Aorta (tissue), 5 donors: ENCODE measurements at regions not wholly inside any gene's neighbourhood (a gene's known extent, or its start where the extent isn't known, plus 50 kb on each side); places are given as distances from the start of the nearest gene placed in this dataset.

ENCODE experiments used
- ATAC-seq: fragments of 200-7000 bp; cut with Tn5 transposase; one replicate; pipeline ENCODE4 v1.9.1; 2022; ENCODE audit warnings: moderate library complexity; ENCODE audit not compliant: low FRiP score
- DNase-seq, 2 donors: peaks; one replicate each; pipeline ENCODE4 v3.0.0-alpha.2; 2020
- H3K27ac ChIP-seq, 2 donors: one replicate each; pipeline ENCODE4 v1.5.1; 2013; ENCODE audit warnings: low read length in 2 of 2, mild to moderate bottlenecking in 2 of 2, moderate library complexity in 2 of 2, control low read depth in 1 of 2, inconsistent platforms in 1 of 2, low read depth in 1 of 2
- H3K27me3 ChIP-seq, 2 donors: one replicate each; pipeline ENCODE4 v1.6.1; 2013; ENCODE audit warnings: control low read depth in 1 of 2, low read length in 1 of 2, mild to moderate bottlenecking in 1 of 2, moderate library complexity in 1 of 2; ENCODE audit not compliant: insufficient read depth in 2 of 2, control insufficient read depth in 1 of 2
- H3K36me3 ChIP-seq, 2 donors: one replicate each; pipeline ENCODE4 v1.6.1; 2013; ENCODE audit warnings: control low read depth in 1 of 2, low read length in 1 of 2, mild to moderate bottlenecking in 1 of 2; ENCODE audit not compliant: insufficient read depth in 2 of 2, control insufficient read depth in 1 of 2
- H3K4me1 ChIP-seq, 2 donors: one replicate each; pipeline ENCODE4 v1.6.1; 2013; ENCODE audit warnings: low read length in 2 of 2, control low read depth in 1 of 2, mild to moderate bottlenecking in 1 of 2, moderate library complexity in 1 of 2; ENCODE audit not compliant: insufficient read depth in 2 of 2, control insufficient read depth in 1 of 2
- H3K4me3 ChIP-seq, 2 donors: one replicate each; pipeline ENCODE4 v1.5.1; 2013; ENCODE audit warnings: low read length in 2 of 2, control low read depth in 1 of 2, mild to moderate bottlenecking in 1 of 2
- H3K9me3 ChIP-seq: one replicate; pipeline ENCODE4 v1.6.1; 2013; ENCODE audit warnings: mild to moderate bottlenecking, low read length; ENCODE audit not compliant: control insufficient read depth
- WGBS, 2 donors: extraction: QIAGEN DNeasy Blood & Tissue Kit; methylation state at CpG; one replicate each; pipeline ENCODE4 v1.1.7; 2013; 5-methylcytosine and 5-hydroxymethylcytosine counted together
- intact Hi-C, 2 donors: fragments of 100-400 bp; cut with DNase I; formaldehyde crosslinking; loops; one replicate each; pipeline versions ENCODE4 v1.14.2 to v1.15.0; 2022
- donor health status: healthy with polysubstance abuse.
- donor health status: Bipolar disorder and iron deficiency.
- donor health status: DM: no; HTN: no; CAD: no.
- donor health status: DM: no; HTN: no; CAD: no.
- donor health status: DM: yes; HTN: yes; CAD: no.

- H3K27ac ChIP-seq = no peak overlapping the region
- DNase-seq (no peak), ATAC-seq (no peak)
- no peak overlapping the region for H3K4me3 ChIP-seq
- 90 to 91% methylated on average over 4 of the region's 4 CpGs for WGBS, 2 donors
- H3K9me3 ChIP-seq = no peaks in the 10 kb centered on the region
- H3K4me1 ChIP-seq = no peaks in the 10 kb centered on the region
- H3K36me3 ChIP-seq = no peaks in the 10 kb centered on the region
- intact Hi-C loops = no loop called here
- no peaks in the 10 kb centered on the region for H3K27me3 ChIP-seq
Measured at GRCh38 chr5:100690036-100690560, 154.9 kb downstream of the FAM174A start.

GRCh38 chr5:100691085-100691484, 155.9 kb downstream of the FAM174A start:
- intact Hi-C loops = no loop called here
- Histone ChIP-seq H3K4me3 (no peak overlapping the region), H3K9me3 (no peaks in the 10 kb centered on the region), H3K27me3 (no peaks in the 10 kb centered on the region), H3K4me1 (no peaks in the 10 kb centered on the region), H3K36me3 (no peaks in the 10 kb centered on the region), H3K27ac (no peak overlapping the region)
- no peak for ATAC-seq
- no peak for DNase-seq

GRCh38 chr5:100691548-100691947, 156.4 kb downstream of the FAM174A start:
- no peaks in the 10 kb centered on the region for H3K4me1 ChIP-seq
- ATAC-seq (no peak), DNase-seq (no peak)
- H3K36me3 ChIP-seq = no peaks in the 10 kb centered on the region
- H3K27me3 ChIP-seq = no peaks in the 10 kb centered on the region
- H3K9me3 ChIP-seq = no peaks in the 10 kb centered on the region
- 94 to 95% methylated on average over 1 of the region's 1 CpG for WGBS, 2 donors
- H3K27ac ChIP-seq = no peak overlapping the region
- intact Hi-C loops = no loop called here
- no peak overlapping the region for H3K4me3 ChIP-seq

- WGBS, 2 donors = 79% methylated on average over 1 of the region's 1 CpG
- Histone ChIP-seq H3K27ac (no peak overlapping the region), H3K4me3 (no peak overlapping the region), H3K4me1 (no peaks in the 10 kb centered on the region), H3K27me3 (no peaks in the 10 kb centered on the region), H3K36me3 (no peaks in the 10 kb centered on the region), H3K9me3 (no peaks in the 10 kb centered on the region)
- DNase-seq (no peak), ATAC-seq (no peak)
- intact Hi-C loops = no loop called here
Measured at GRCh38 chr5:100693481-100693880, 158.3 kb downstream of the FAM174A start.

- ATAC-seq (no peak), DNase-seq (no peak)
- H3K4me1 ChIP-seq = no peaks in the 10 kb centered on the region
- no peaks in the 10 kb centered on the region for H3K27me3 ChIP-seq
- H3K36me3 ChIP-seq = no peaks in the 10 kb centered on the region
- no peak overlapping the region for H3K4me3 ChIP-seq
- no peak overlapping the region for H3K27ac ChIP-seq
- intact Hi-C loops = no loop called here
- no peaks in the 10 kb centered on the region for H3K9me3 ChIP-seq
- 68 to 73% methylated on average over 4 of the region's 4 CpGs for WGBS, 2 donors
Measured at GRCh38 chr5:100694100-100694499, 158.9 kb downstream of the FAM174A start.

GRCh38 chr5:100697970-100698369, 162.8 kb downstream of the FAM174A start:
- intact Hi-C loops = no loop called here
- ATAC-seq = no peak
- Histone ChIP-seq H3K9me3 (no peaks in the 10 kb centered on the region), H3K27ac (no peak overlapping the region), H3K4me1 (no peaks in the 10 kb centered on the region), H3K4me3 (no peak overlapping the region), H3K36me3 (no peaks in the 10 kb centered on the region), H3K27me3 (no peaks in the 10 kb centered on the region)
- DNase-seq = no peak
- 68 to 82% methylated on average over 2 of the region's 2 CpGs for WGBS, 2 donors

GRCh38 chr5:100706776-100707175, 171.6 kb downstream of the FAM174A start:
- no peaks in the 10 kb centered on the region for H3K36me3 ChIP-seq
- ATAC-seq (no peak), DNase-seq (no peak)
- H3K4me1 ChIP-seq = no peaks in the 10 kb centered on the region
- intact Hi-C loops = no loop called here
- no peak overlapping the region for H3K4me3 ChIP-seq
- WGBS, 2 donors = 66 to 67% methylated on average over 1 of the region's 1 CpG
- H3K27me3 ChIP-seq = no peaks in the 10 kb centered on the region
- no peak overlapping the region for H3K27ac ChIP-seq
- no peaks in the 10 kb centered on the region for H3K9me3 ChIP-seq

- intact Hi-C loops = no loop called here
- ATAC-seq = peak; percentile 38
- Histone ChIP-seq H3K4me1 (no peaks in the 10 kb centered on the region), H3K27me3 (no peaks in the 10 kb centered on the region), H3K36me3 (no peaks in the 10 kb centered on the region), H3K27ac (no peak overlapping the region), H3K9me3 (no peaks in the 10 kb centered on the region), H3K4me3 (no peak overlapping the region)
- 50 to 80% methylated on average over 1 of the region's 1 CpG for WGBS, 2 donors
- no peak for DNase-seq
Measured at GRCh38 chr5:100708645-100709171, 173.5 kb downstream of the FAM174A start.

GRCh38 chr5:100709771-100710170, 174.6 kb downstream of the FAM174A start:
- no peaks in the 10 kb centered on the region for H3K4me1 ChIP-seq
- no peak for DNase-seq
- intact Hi-C loops = no loop called here
- no peak overlapping the region for H3K27ac ChIP-seq
- H3K27me3 ChIP-seq = no peaks in the 10 kb centered on the region
- no peak for ATAC-seq
- no peak overlapping the region for H3K4me3 ChIP-seq
- H3K9me3 ChIP-seq = no peaks in the 10 kb centered on the region
- H3K36me3 ChIP-seq = no peaks in the 10 kb centered on the region
- 28 to 32% methylated on average over 1 of the region's 1 CpG for WGBS, 2 donors
